VCaP (cell line): ENCODE measurements at regions not wholly inside any gene's neighbourhood (a gene's known extent, or its start where the extent isn't known, plus 50 kb on each side); places are given as distances from the start of the nearest gene placed in this dataset.
"Not testable (repeated sequence)": the region's sequence is repeated elsewhere in the genome, so short reads cannot be mapped to it uniquely, and the experiment has no call there.

Experiments
- H3K27ac ChIP-seq: fragments of 450-650 bp; 2 replicates; pipeline ENCODE4 v1.5.1; 2017
- TF ChIP-seq, protein P1 (sequence below): fragments of 450-650 bp; conservative IDR thresholded peaks from 2 replicates; pipeline ENCODE4 v1.5.1; 2017; ENCODE audit warnings: mild to moderate bottlenecking, moderate library complexity

GRCh38 chr9:28136113-28136512, 562.8 kb upstream of the C9orf72 start:
- TF ChIP-seq, protein P1, sequence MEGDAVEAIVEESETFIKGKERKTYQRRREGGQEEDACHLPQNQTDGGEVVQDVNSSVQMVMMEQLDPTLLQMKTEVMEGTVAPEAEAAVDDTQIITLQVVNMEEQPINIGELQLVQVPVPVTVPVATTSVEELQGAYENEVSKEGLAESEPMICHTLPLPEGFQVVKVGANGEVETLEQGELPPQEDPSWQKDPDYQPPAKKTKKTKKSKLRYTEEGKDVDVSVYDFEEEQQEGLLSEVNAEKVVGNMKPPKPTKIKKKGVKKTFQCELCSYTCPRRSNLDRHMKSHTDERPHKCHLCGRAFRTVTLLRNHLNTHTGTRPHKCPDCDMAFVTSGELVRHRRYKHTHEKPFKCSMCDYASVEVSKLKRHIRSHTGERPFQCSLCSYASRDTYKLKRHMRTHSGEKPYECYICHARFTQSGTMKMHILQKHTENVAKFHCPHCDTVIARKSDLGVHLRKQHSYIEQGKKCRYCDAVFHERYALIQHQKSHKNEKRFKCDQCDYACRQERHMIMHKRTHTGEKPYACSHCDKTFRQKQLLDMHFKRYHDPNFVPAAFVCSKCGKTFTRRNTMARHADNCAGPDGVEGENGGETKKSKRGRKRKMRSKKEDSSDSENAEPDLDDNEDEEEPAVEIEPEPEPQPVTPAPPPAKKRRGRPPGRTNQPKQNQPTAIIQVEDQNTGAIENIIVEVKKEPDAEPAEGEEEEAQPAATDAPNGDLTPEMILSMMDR: no peak
- H3K27ac ChIP-seq: peak overlapping the region; percentile 86

GRCh38 chr9:28147430-28147829, 574.1 kb upstream of the C9orf72 start:
- not testable (repeated sequence) for H3K27ac ChIP-seq

DNA sequence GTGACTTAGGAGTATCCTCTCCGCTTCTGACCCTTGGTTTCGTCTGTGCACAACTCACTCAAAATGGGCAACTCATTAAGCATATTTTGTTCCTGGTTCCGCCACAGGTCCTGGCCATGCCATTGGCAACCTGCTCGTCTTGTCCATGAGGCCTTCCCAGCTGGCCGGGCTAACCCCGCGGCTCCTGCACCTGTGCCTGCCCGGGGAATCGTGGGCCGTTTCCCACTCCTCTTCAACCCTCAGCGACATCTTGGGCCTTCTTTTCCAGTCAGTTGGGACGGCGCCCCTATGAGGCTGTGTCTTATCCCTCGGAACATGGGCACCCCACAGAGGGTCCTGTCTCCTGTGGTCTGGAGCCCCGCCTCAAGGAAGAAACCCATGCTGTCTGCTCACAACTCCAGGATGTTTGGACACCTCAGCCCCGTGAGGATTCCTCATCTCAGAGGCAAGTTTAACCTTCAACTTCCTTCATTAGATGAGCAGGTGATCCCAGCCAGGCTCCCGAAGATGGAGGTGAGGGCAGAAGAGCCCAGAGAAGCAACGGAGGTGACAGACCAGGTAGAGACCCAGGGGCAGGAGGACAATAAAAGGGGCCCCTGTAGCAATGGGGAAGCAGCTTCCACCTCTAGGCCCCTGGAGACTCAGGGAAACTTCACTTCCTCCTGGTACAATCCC, 574.8 kb upstream of the C9orf72 start:
- not testable (repeated sequence) for H3K27ac ChIP-seq

DNA sequence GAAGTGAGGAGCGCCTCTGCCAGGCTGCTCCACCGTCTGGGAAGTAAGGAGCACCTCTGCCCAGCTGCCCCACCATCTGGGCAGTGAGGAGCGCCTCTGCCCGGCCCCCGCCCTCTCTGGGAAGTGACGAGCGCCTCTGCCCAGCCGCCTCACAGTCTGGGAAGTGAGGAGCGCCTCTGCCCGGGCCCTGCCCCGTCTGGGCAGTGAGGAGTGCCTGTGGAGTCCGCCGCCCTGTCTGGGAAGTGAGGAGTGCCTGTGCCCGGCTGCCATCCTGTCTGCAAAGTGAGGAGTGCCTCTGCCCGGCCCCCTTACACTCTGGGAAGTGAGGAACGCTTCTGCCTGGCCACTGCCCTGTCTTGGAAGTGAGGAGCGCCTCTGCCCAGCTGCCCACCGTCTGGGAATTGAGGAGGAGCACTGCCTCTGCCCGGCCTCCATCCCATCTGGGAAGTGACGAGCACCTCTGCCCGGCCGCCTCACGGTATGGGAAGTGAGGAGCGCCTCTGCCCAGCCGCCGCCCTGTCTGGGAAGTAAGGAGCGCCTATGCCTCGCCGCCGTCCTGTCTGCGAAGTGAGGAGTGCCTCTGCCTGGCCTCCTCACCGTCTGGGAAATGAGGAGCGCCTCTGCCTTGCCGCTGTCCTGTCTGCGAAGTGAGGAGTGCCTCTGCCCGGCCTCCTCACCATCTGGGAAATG, 576.2 kb upstream of the C9orf72 start:
- not testable (repeated sequence) for H3K27ac ChIP-seq

GRCh38 chr9:28155067-28155466, 581.8 kb upstream of the C9orf72 start:
- TF ChIP-seq, protein P1: no peak
- no peak overlapping the region for H3K27ac ChIP-seq

GRCh38 chr9:28155671-28156070, 582.4 kb upstream of the C9orf72 start:
- TF ChIP-seq, protein P1: no peak
- H3K27ac ChIP-seq: no peak overlapping the region

GRCh38 chr9:28158451-28158850, 585.2 kb upstream of the C9orf72 start:
- H3K27ac ChIP-seq: no peak overlapping the region
- TF ChIP-seq, protein P1: no peak

GRCh38 chr9:28163619-28164018, 590.3 kb upstream of the C9orf72 start:
- H3K27ac ChIP-seq: no peak overlapping the region
- TF ChIP-seq, protein P1: no peak

GRCh38 chr9:28166179-28166578, 592.9 kb upstream of the C9orf72 start:
- TF ChIP-seq, protein P1: no peak
- H3K27ac ChIP-seq: no peak overlapping the region
